ENCODE measurements at regions not wholly inside any gene's neighbourhood (a gene's known extent, or its start where the extent isn't known, plus 50 kb on each side); places are given as distances from the start of the nearest gene placed in this dataset.

- Histone ChIP-seq H3K27me3 (no peaks in the 10 kb centered on the region), H3K9me3 (no peaks in the 10 kb centered on the region), H3K27ac (no peak overlapping the region), H3K36me3 (no peaks in the 10 kb centered on the region), H3K4me1 (no peaks in the 10 kb centered on the region), H3K4me3 (no peak overlapping the region)
- no peak for DNase-seq (ENCODE audit: low spot score in 2 of 2)
- TF ChIP-seq POLR2A (IDR thresholded peaks at IDR 0.05) = no peak
- TF ChIP-seq CTCF (IDR thresholded peaks at IDR 0.05) = no peak
- TF ChIP-seq POLR2AphosphoS5 (IDR thresholded peaks at IDR 0.05) = no peak
- intact Hi-C loops (cut with DNase I; ENCODE audit: low total_unique reads) = no loop called here
Observed at GRCh38 chr4:56092540-56092939, 143.8 kb downstream of the CEP135 start.

GRCh38 chr4:56086561-56086960 is 137.8 kb downstream of the CEP135 start:
- no peaks in the 10 kb centered on the region for H3K27me3 ChIP-seq
- H3K9me3 ChIP-seq = no peaks in the 10 kb centered on the region
- H3K36me3 ChIP-seq = no peaks in the 10 kb centered on the region
- intact Hi-C loops (cut with DNase I; ENCODE audit: low total_unique reads) = no loop called here
- no peak for DNase-seq (ENCODE audit: low spot score in 2 of 2)
- H3K4me1 ChIP-seq = no peaks in the 10 kb centered on the region
- no peak for TF ChIP-seq CTCF (IDR thresholded peaks at IDR 0.05)
- TF ChIP-seq POLR2AphosphoS5 (IDR thresholded peaks at IDR 0.05) = no peak
- no peak for TF ChIP-seq POLR2A (IDR thresholded peaks at IDR 0.05)
- no peak overlapping the region for H3K27ac ChIP-seq
- H3K4me3 ChIP-seq = no peak overlapping the region

- no peaks in the 10 kb centered on the region for H3K36me3 ChIP-seq
- H3K27me3 ChIP-seq = no peaks in the 10 kb centered on the region
- no peaks in the 10 kb centered on the region for H3K9me3 ChIP-seq
- H3K4me1 ChIP-seq = no peaks in the 10 kb centered on the region
- no peak for DNase-seq (ENCODE audit: low spot score in 2 of 2)
- no peak overlapping the region for H3K4me3 ChIP-seq
- TF ChIP-seq CTCF (IDR thresholded peaks at IDR 0.05) = no peak
- TF ChIP-seq POLR2AphosphoS5 (IDR thresholded peaks at IDR 0.05) = no peak
- no peak for TF ChIP-seq POLR2A (IDR thresholded peaks at IDR 0.05)
- intact Hi-C loops (cut with DNase I; ENCODE audit: low total_unique reads) = no loop called here
- no peak overlapping the region for H3K27ac ChIP-seq
Observed at GRCh38 chr4:56086073-56086541, 137.4 kb downstream of the CEP135 start.

- no peaks in the 10 kb centered on the region for H3K9me3 ChIP-seq
- no peak overlapping the region for H3K27ac ChIP-seq
- H3K36me3 ChIP-seq = no peaks in the 10 kb centered on the region
- no peaks in the 10 kb centered on the region for H3K27me3 ChIP-seq
- TF ChIP-seq CTCF (IDR thresholded peaks at IDR 0.05) = no peak
- DNase-seq (ENCODE audit: low spot score in 2 of 2) = no peak
- intact Hi-C loops (cut with DNase I; ENCODE audit: low total_unique reads) = no loop called here
- H3K4me3 ChIP-seq = no peak overlapping the region
- H3K4me1 ChIP-seq = no peaks in the 10 kb centered on the region
Observed at GRCh38 chr4:56085275-56085674, 136.5 kb downstream of the CEP135 start.

GRCh38 chr4:56084851-56085250 is 136.1 kb downstream of the CEP135 start:
- H3K4me1 ChIP-seq = no peaks in the 10 kb centered on the region
- no peak overlapping the region for H3K27ac ChIP-seq
- no peak for DNase-seq (ENCODE audit: low spot score in 2 of 2)
- no peak overlapping the region for H3K4me3 ChIP-seq
- intact Hi-C loops (cut with DNase I; ENCODE audit: low total_unique reads) = no loop called here
- TF ChIP-seq POLR2AphosphoS5 (IDR thresholded peaks at IDR 0.05) = no peak
- TF ChIP-seq CTCF (IDR thresholded peaks at IDR 0.05) = no peak
- no peak for TF ChIP-seq POLR2A (IDR thresholded peaks at IDR 0.05)
- no peaks in the 10 kb centered on the region for H3K9me3 ChIP-seq
- H3K36me3 ChIP-seq = no peaks in the 10 kb centered on the region
- no peaks in the 10 kb centered on the region for H3K27me3 ChIP-seq
